ENCODE measurements at regions not wholly inside any gene's neighbourhood (a gene's known extent, or its start where the extent isn't known, plus 50 kb on each side); places are given as distances from the start of the nearest gene placed in this dataset.
A peak's percentile ranks its signal among the peaks of the same experiment; 100 is the strongest.
"Not testable (repeated sequence)": the region's sequence is repeated elsewhere in the genome, so short reads cannot be mapped to it uniquely, and the experiment has no call there.

- H3K9me3 ChIP-seq (ENCODE audit: low read length); FAIRE-seq; H4K20me1 ChIP-seq (ENCODE audit: insufficient read depth, low read length); ATAC-seq; H3K79me2 ChIP-seq (ENCODE audit: insufficient read depth, low read length); BruUV-seq (replicated peaks); H3K4me3 ChIP-seq (replicated peaks in 1 of 3; ENCODE audit: insufficient read depth in 1 of 3, low read depth in 2 of 3, low read length in 3 of 3); H3K27ac ChIP-seq (ENCODE audit: extremely low read length, insufficient read depth, low read length); H3K36me3 ChIP-seq (replicated peaks in 1 of 2; ENCODE audit: control insufficient read depth in 1 of 2, insufficient read depth in 2 of 2, low read length in 2 of 2); intact Hi-C loops (cut with micrococcal nuclease; ENCODE audit: unreplicated experiment); POLR2A ChIA-PET; H3K4me2 ChIP-seq (ENCODE audit: low read depth, low read length); H2AFZ ChIP-seq (ENCODE audit: low read length); DNase-seq (ENCODE audit: low spot score); H3K4me1 ChIP-seq (ENCODE audit: insufficient read depth, low read length); H3K9ac ChIP-seq (ENCODE audit: insufficient read depth, low read depth, low read length): not testable (repeated sequence)
- 53% methylated on average over 3 of the region's 18 CpGs for WGBS (ENCODE audit: low lambda C conversion rate)
- peaks cover 8 to 12% of the 10 kb centered on the region in 2 experiments for H3K27me3 ChIP-seq (ENCODE audit: control insufficient read depth in 1 of 2, insufficient read depth in 2 of 2, low read length in 2 of 2)
- in situ Hi-C loops (cut with HindIII; ENCODE audit: extremely low pct_ligation_motif_present, low pct_unique_long_range_greater_than_20kb) = loop anchor here (25.0 kb wide), 1 partner anchor 372 kb away; no protein-coding TSS in a partner anchor
- CTCF ChIA-PET (ENCODE audit: low intra/inter-chr PET ratio, low total read pairs) = interaction anchor here (1.7 kb wide), 1 partner anchor 250 kb away, joined by 4 read pairs; no protein-coding TSS in a partner anchor
Measured at GRCh38 chr16:5240278-5240626, 142.7 kb upstream of the EEF2KMT start.

- FAIRE-seq = not testable (repeated sequence)
Measured at GRCh38 chr16:5239472-5240277, 142.1 kb upstream of the EEF2KMT start.

More at GRCh38 chr16:5239472-5240277, 142.1 kb upstream of the EEF2KMT start:
- peak; percentile 37; the same call in 1 of the 2 replicates for TF ChIP-seq ZFX (CRISPR knock-in tag; IDR thresholded peaks at IDR 0.05; ENCODE audit: low read depth)
- TF ChIP-seq STAG1 (CRISPR knock-in tag; IDR thresholded peaks at IDR 0.05) = peak; percentile 64
- TF ChIP-seq CTCF (CRISPR knock-in tag; IDR thresholded peaks at IDR 0.05) = peak; percentile 55; the same call in 1 of the 2 replicates
- peak; percentile 88 for TF ChIP-seq ZNF121 (CRISPR knock-in tag; IDR thresholded peaks at IDR 0.05)
- peak; percentile 94 for TF ChIP-seq RAD21 (CRISPR knock-in tag; IDR thresholded peaks at IDR 0.05)
- TF ChIP-seq BORCS8-MEF2B (CRISPR knock-in tag; IDR thresholded peaks at IDR 0.05) = 0 out of 2 replicates have a peak, but pooled peaks have one; percentile 34
- peak; percentile 21; the same call in 1 of the 2 replicates for TF ChIP-seq ZNF768 (CRISPR knock-in tag; IDR thresholded peaks at IDR 0.05)
- BruUV-seq (replicated peaks); H3K36me3 ChIP-seq (replicated peaks in 1 of 2; ENCODE audit: control insufficient read depth in 1 of 2, insufficient read depth in 2 of 2, low read length in 2 of 2); intact Hi-C loops (cut with micrococcal nuclease; ENCODE audit: unreplicated experiment); H3K9ac ChIP-seq (ENCODE audit: insufficient read depth, low read depth, low read length); H3K9me3 ChIP-seq (ENCODE audit: low read length); POLR2A ChIA-PET; DNase-seq (ENCODE audit: low spot score); H2AFZ ChIP-seq (ENCODE audit: low read length); H3K79me2 ChIP-seq (ENCODE audit: insufficient read depth, low read length); H3K4me2 ChIP-seq (ENCODE audit: low read depth, low read length); H4K20me1 ChIP-seq (ENCODE audit: insufficient read depth, low read length); H3K4me1 ChIP-seq (ENCODE audit: insufficient read depth, low read length); H3K27ac ChIP-seq (ENCODE audit: extremely low read length, insufficient read depth, low read length): not testable (repeated sequence)
- 12% methylated on average over 40 of the region's 89 CpGs for WGBS (ENCODE audit: low lambda C conversion rate)
- ATAC-seq = peak; percentile 96
- CTCF ChIA-PET (ENCODE audit: low intra/inter-chr PET ratio, low total read pairs) = interaction anchor here (1.1 kb wide), 1 partner anchor 251 kb away, joined by 4 read pairs; no protein-coding TSS in a partner anchor
- Histone ChIP-seq H3K4me3 (replicated peaks in 1 of 3; ENCODE audit: insufficient read depth in 1 of 3, low read depth in 2 of 3, low read length in 3 of 3) (peak overlapping the region in 1 of 3 experiments; percentile 38; a peak in 1 of 6 replicates), H3K27me3 (ENCODE audit: control insufficient read depth in 1 of 2, insufficient read depth in 2 of 2, low read length in 2 of 2) (peaks cover 8 to 12% of the 10 kb centered on the region in 2 experiments; a peak in 4 of 5 replicates)
- in situ Hi-C loops (cut with HindIII; ENCODE audit: extremely low pct_ligation_motif_present, low pct_unique_long_range_greater_than_20kb) = loop anchor here (5.0 to 25.0 kb wide), 2 partner anchors 253 to 373 kb away; no protein-coding TSS in a partner anchor

Measured in HepG2 (cell line).